ENCODE measurements at regions not wholly inside any gene's neighbourhood (a gene's known extent, or its start where the extent isn't known, plus 50 kb on each side); places are given as distances from the start of the nearest gene placed in this dataset.

- intact Hi-C loops (cut with DNase I), result no loop called here
Observed at GRCh38 chr2:2588777-2589176, 257.7 kb upstream of the MYT1L start.

GRCh38 chr2:2587354-2587753, 256.3 kb upstream of the MYT1L start:
- H3K36me3 ChIP-seq (replicated peaks in 1 of 2; ENCODE audit: insufficient read depth in 1 of 2, low read depth in 2 of 2), result no peaks in the 10 kb centered on the region
- no peak overlapping the region for H3K27ac ChIP-seq
- TF ChIP-seq CTCF (IDR thresholded peaks at IDR 0.05), result no peak
- TF ChIP-seq POLR2A (IDR thresholded peaks at IDR 0.05), result no peak
- ATAC-seq, result no peak
- intact Hi-C loops (cut with DNase I), result no loop called here
- H3K9me3 ChIP-seq, result no peaks in the 10 kb centered on the region
- no peaks in the 10 kb centered on the region for H3K27me3 ChIP-seq
- H3K4me1 ChIP-seq, result no peaks in the 10 kb centered on the region
- no peak for DNase-seq
- no peak overlapping the region for H3K4me3 ChIP-seq
- WGBS, 2 donors, result 52 to 62% methylated on average over 4 of the region's 4 CpGs

More at GRCh38 chr2:2588777-2589176, 257.7 kb upstream of the MYT1L start:
- 40 to 54% methylated on average over 1 to 4 of the region's 4 CpGs for WGBS, 2 donors
- ATAC-seq (no peak), DNase-seq (no peak)
- no peaks in the 10 kb centered on the region for H3K27me3 ChIP-seq
- no peak overlapping the region for H3K4me3 ChIP-seq
- no peak overlapping the region for H3K27ac ChIP-seq
- TF ChIP-seq POLR2A (IDR thresholded peaks at IDR 0.05), result no peak
- TF ChIP-seq CTCF (IDR thresholded peaks at IDR 0.05), result no peak
- H3K9me3 ChIP-seq, result no peaks in the 10 kb centered on the region
- no peaks in the 10 kb centered on the region for H3K36me3 ChIP-seq (replicated peaks in 1 of 2; ENCODE audit: insufficient read depth in 1 of 2, low read depth in 2 of 2)
- no peaks in the 10 kb centered on the region for H3K4me1 ChIP-seq

GRCh38 chr2:2586931-2587330, 255.9 kb upstream of the MYT1L start:
- Histone ChIP-seq H3K4me3 (no peak overlapping the region), H3K27ac (no peak overlapping the region), H3K4me1 (no peaks in the 10 kb centered on the region), H3K27me3 (no peaks in the 10 kb centered on the region), H3K9me3 (no peaks in the 10 kb centered on the region), H3K36me3 (replicated peaks in 1 of 2; ENCODE audit: insufficient read depth in 1 of 2, low read depth in 2 of 2) (no peaks in the 10 kb centered on the region)
- WGBS, 2 donors, result 59 to 66% methylated on average over 9 of the region's 9 CpGs
- ATAC-seq, result no peak
- intact Hi-C loops (cut with DNase I), result no loop called here
- no peak for DNase-seq
- TF ChIP-seq CTCF (IDR thresholded peaks at IDR 0.05), result no peak
- TF ChIP-seq POLR2A (IDR thresholded peaks at IDR 0.05), result no peak

GRCh38 chr2:2586068-2586776, 255.1 kb upstream of the MYT1L start:
- Histone ChIP-seq H3K4me3 (no peak overlapping the region), H3K4me1 (no peaks in the 10 kb centered on the region), H3K9me3 (no peaks in the 10 kb centered on the region), H3K27ac (no peak overlapping the region), H3K27me3 (no peaks in the 10 kb centered on the region), H3K36me3 (replicated peaks in 1 of 2; ENCODE audit: insufficient read depth in 1 of 2, low read depth in 2 of 2) (no peaks in the 10 kb centered on the region)
- ATAC-seq, result no peak
- intact Hi-C loops (cut with DNase I), result no loop called here
- no peak for TF ChIP-seq POLR2A (IDR thresholded peaks at IDR 0.05)
- TF ChIP-seq CTCF (IDR thresholded peaks at IDR 0.05), result no peak
- WGBS, 2 donors, result 70 to 75% methylated on average over 18 of the region's 18 CpGs
- DNase-seq, result no peak

- Histone ChIP-seq H3K36me3 (replicated peaks in 1 of 2; ENCODE audit: insufficient read depth in 1 of 2, low read depth in 2 of 2) (no peaks in the 10 kb centered on the region), H3K27me3 (no peaks in the 10 kb centered on the region), H3K4me3 (no peak overlapping the region), H3K27ac (no peak overlapping the region), H3K9me3 (no peaks in the 10 kb centered on the region), H3K4me1 (no peaks in the 10 kb centered on the region)
- intact Hi-C loops (cut with DNase I), result no loop called here
- DNase-seq, result no peak
- WGBS, 2 donors, result 51 to 60% methylated on average over 7 of the region's 7 CpGs
- ATAC-seq, result no peak
- TF ChIP-seq CTCF (IDR thresholded peaks at IDR 0.05) (no peak), POLR2A (IDR thresholded peaks at IDR 0.05) (no peak)
Observed at GRCh38 chr2:2582998-2583545, 252.0 kb upstream of the MYT1L start.

Measured in body of pancreas (tissue), 4 donors.